Parathyroid adenoma (tissue), 2 donors: ENCODE measurements at regions not wholly inside any gene's neighbourhood (a gene's known extent, or its start where the extent isn't known, plus 50 kb on each side); places are given as distances from the start of the nearest gene placed in this dataset.

ENCODE experiments used
- H2AFZ ChIP-seq: fragments of 300-600 bp; sonication (generic); one replicate; pipeline ENCODE4 v1.7.0; 2017; ENCODE audit warnings: antibody characterized with exemption, mild to moderate bottlenecking
- H3K27ac ChIP-seq: fragments of 300-600 bp; sonication (generic); one replicate; pipeline ENCODE4 v1.7.0; 2017
- H3K27me3 ChIP-seq: fragments of 300-600 bp; sonication (generic); one replicate; pipeline ENCODE4 v1.7.0; 2017; ENCODE audit warnings: low read length; ENCODE audit not compliant: control insufficient read depth, insufficient read depth
- H3K36me3 ChIP-seq: fragments of 300-600 bp; sonication (generic); one replicate; pipeline ENCODE4 v1.7.0; 2017; ENCODE audit warnings: low read length; ENCODE audit not compliant: control insufficient read depth, insufficient read depth
- H3K4me1 ChIP-seq: fragments of 300-600 bp; sonication (generic); one replicate; pipeline ENCODE4 v1.7.0; 2017; ENCODE audit warnings: control low read depth
- H3K4me2 ChIP-seq: fragments of 300-600 bp; sonication (generic); one replicate; pipeline ENCODE4 v1.7.0; 2017; ENCODE audit warnings: low read length
- H3K4me3 ChIP-seq: fragments of 300-600 bp; sonication (generic); one replicate; pipeline ENCODE4 v1.7.0; 2017; ENCODE audit warnings: low read depth, low read length
- H3K79me2 ChIP-seq: fragments of 300-600 bp; sonication (generic); one replicate; pipeline ENCODE4 v1.7.0; 2017; ENCODE audit warnings: control low read depth
- H3K9ac ChIP-seq: fragments of 300-600 bp; sonication (generic); one replicate; pipeline ENCODE4 v1.7.0; 2017; ENCODE audit warnings: mild to moderate bottlenecking
- H3K9me3 ChIP-seq: fragments of 300-600 bp; sonication (generic); one replicate; pipeline ENCODE4 v1.7.0; 2017; ENCODE audit warnings: low read length; ENCODE audit not compliant: control insufficient read depth
- TF ChIP-seq, protein P1 (sequence below): fragments of 300-600 bp; sonication (generic); IDR thresholded peaks from one replicate; pipeline ENCODE4 v1.7.0; 2017; ENCODE audit warnings: antibody characterized with exemption, mild to moderate bottlenecking
- donor health status: primary hyperparathyroidism.

DNA sequence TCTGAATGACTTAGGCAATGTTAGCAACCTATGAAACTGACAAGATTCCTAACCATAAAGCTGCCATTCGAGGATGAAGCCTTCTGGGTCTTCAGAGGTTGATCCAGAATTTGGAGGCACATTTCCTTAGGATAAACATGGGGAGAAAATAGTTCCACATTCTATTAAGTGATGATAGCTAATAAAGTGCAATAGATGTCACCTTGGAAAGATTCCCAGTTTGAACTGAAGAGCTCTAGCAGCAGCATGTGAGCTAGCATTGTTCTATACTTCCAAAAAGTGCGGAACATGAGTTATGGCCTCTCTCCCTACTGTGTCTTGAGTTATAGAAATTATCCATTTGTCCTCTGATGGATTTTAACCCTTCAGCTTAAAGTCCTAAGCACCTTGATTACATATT, 991.4 kb upstream of the SLIT2 start:
- H3K27me3 ChIP-seq: no peaks in the 10 kb centered on the region
- no peak overlapping the region for H2AFZ ChIP-seq
- TF ChIP-seq, protein P1, sequence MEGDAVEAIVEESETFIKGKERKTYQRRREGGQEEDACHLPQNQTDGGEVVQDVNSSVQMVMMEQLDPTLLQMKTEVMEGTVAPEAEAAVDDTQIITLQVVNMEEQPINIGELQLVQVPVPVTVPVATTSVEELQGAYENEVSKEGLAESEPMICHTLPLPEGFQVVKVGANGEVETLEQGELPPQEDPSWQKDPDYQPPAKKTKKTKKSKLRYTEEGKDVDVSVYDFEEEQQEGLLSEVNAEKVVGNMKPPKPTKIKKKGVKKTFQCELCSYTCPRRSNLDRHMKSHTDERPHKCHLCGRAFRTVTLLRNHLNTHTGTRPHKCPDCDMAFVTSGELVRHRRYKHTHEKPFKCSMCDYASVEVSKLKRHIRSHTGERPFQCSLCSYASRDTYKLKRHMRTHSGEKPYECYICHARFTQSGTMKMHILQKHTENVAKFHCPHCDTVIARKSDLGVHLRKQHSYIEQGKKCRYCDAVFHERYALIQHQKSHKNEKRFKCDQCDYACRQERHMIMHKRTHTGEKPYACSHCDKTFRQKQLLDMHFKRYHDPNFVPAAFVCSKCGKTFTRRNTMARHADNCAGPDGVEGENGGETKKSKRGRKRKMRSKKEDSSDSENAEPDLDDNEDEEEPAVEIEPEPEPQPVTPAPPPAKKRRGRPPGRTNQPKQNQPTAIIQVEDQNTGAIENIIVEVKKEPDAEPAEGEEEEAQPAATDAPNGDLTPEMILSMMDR: no peak
- H3K27ac ChIP-seq: no peak overlapping the region
- H3K9ac ChIP-seq: no peak overlapping the region
- H3K4me1 ChIP-seq: no peaks in the 10 kb centered on the region
- no peaks in the 10 kb centered on the region for H3K36me3 ChIP-seq
- no peaks in the 10 kb centered on the region for H3K9me3 ChIP-seq
- H3K4me3 ChIP-seq: no peak overlapping the region
- no peaks in the 10 kb centered on the region for H3K79me2 ChIP-seq
- no peak overlapping the region for H3K4me2 ChIP-seq

- no peaks in the 10 kb centered on the region for H3K36me3 ChIP-seq
- H3K27ac ChIP-seq: no peak overlapping the region
- H3K79me2 ChIP-seq: no peaks in the 10 kb centered on the region
- no peak overlapping the region for H3K9ac ChIP-seq
- H3K27me3 ChIP-seq: no peaks in the 10 kb centered on the region
- no peaks in the 10 kb centered on the region for H3K4me1 ChIP-seq
- TF ChIP-seq, protein P1: no peak
- no peak overlapping the region for H2AFZ ChIP-seq
- H3K9me3 ChIP-seq: no peaks in the 10 kb centered on the region
- no peak overlapping the region for H3K4me3 ChIP-seq
- no peak overlapping the region for H3K4me2 ChIP-seq
Measured at GRCh38 chr4:19259920-19260319, 991.8 kb upstream of the SLIT2 start.

- Histone ChIP-seq H3K4me3 (no peak overlapping the region), H3K9ac (no peak overlapping the region), H3K4me2 (no peak overlapping the region), H3K27ac (no peak overlapping the region), H3K9me3 (no peaks in the 10 kb centered on the region), H3K36me3 (no peaks in the 10 kb centered on the region), H3K27me3 (no peaks in the 10 kb centered on the region), H3K4me1 (no peaks in the 10 kb centered on the region), H3K79me2 (no peaks in the 10 kb centered on the region), H2AFZ (no peak overlapping the region)
- TF ChIP-seq, protein P1: no peak
Measured at GRCh38 chr4:19256823-19257222, 994.9 kb upstream of the SLIT2 start.

- H3K9ac ChIP-seq: no peak overlapping the region
- no peaks in the 10 kb centered on the region for H3K79me2 ChIP-seq
- H2AFZ ChIP-seq: no peak overlapping the region
- no peak overlapping the region for H3K27ac ChIP-seq
- no peaks in the 10 kb centered on the region for H3K27me3 ChIP-seq
- TF ChIP-seq, protein P1: no peak
- H3K4me3 ChIP-seq: no peak overlapping the region
- H3K4me1 ChIP-seq: no peaks in the 10 kb centered on the region
- no peak overlapping the region for H3K4me2 ChIP-seq
- no peaks in the 10 kb centered on the region for H3K36me3 ChIP-seq
- H3K9me3 ChIP-seq: no peaks in the 10 kb centered on the region
Measured at GRCh38 chr4:19254486-19254885, 997.2 kb upstream of the SLIT2 start.

GRCh38 chr4:19248023-19248422, 1003.7 kb upstream of the SLIT2 start:
- H3K4me1 ChIP-seq: no peaks in the 10 kb centered on the region
- TF ChIP-seq, protein P1: no peak
- H3K27ac ChIP-seq: no peak overlapping the region

More at GRCh38 chr4:19248023-19248422, 1003.7 kb upstream of the SLIT2 start:
- Histone ChIP-seq H3K4me3 (no peak overlapping the region), H2AFZ (no peak overlapping the region), H3K27me3 (no peaks in the 10 kb centered on the region), H3K79me2 (no peaks in the 10 kb centered on the region), H3K9me3 (no peaks in the 10 kb centered on the region), H3K9ac (no peak overlapping the region), H3K4me2 (no peak overlapping the region), H3K36me3 (no peaks in the 10 kb centered on the region)
